ENCODE measurements at regions not wholly inside any gene's neighbourhood (a gene's known extent, or its start where the extent isn't known, plus 50 kb on each side); places are given as distances from the start of the nearest gene placed in this dataset.

DNA sequence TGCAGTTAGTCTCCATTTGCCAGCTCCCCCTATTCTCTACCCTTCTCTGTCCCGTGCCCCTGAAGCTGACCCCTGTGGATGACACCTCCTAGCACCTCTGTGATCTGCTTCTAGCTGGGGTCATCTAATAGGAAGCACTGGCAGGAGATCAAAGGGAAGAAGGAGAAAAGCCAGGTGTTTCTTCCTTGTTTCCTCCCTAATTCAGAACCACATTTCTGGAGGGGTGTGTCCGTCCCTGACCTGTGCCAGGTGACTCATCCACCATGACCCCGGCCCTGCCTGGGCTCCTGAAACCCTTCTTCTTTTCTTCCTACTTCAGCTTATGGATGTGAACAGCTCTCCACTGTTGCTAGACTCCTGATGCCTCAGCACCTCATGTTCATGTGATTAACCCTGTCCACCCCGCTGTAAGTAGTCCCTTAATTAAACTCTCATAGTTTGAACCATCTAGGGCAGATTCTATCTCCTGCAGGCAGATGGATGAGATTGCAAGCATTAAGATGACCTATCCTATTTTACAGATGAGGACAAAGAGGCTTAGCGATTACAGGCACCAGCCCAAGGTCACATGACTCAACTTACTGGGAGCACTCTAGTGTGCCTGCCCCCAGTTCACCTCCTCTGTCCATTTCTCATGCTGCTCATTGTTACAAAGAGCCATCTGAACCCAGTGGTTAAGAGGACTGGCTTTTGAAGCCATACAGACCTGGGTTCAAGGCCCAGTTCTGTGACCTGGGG is 770.5 kb downstream of the MED13L start:
- DNase-seq = no peak

GRCh38 chr12:115504306-115505290 is 772.9 kb downstream of the MED13L start:
- DNase-seq = no peak

GRCh38 chr12:115500872-115501271 is 776.6 kb downstream of the MED13L start:
- no peak for DNase-seq

DNA sequence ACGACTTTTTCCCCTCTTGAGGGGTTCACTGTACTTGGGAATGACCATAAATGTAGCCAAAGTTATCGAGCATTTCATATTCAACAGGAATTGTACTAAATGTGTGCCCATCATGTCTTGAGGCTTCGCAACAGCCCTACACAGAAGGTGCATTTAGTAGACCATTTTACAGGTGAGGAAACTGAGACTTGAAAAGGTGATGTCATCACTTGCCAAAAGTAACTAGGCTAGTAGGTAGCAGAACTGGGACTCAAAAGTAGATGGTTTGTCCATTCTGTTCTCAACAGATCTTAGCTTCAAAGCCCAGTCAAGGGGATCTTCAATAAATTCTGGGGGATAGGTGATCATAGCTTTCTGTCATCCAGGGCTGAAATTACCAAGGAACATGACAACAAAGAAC is 782.2 kb downstream of the MED13L start:
- no peak for DNase-seq

GRCh38 chr12:115492553-115492952 is 784.9 kb downstream of the MED13L start:
- DNase-seq = no peak

DNA sequence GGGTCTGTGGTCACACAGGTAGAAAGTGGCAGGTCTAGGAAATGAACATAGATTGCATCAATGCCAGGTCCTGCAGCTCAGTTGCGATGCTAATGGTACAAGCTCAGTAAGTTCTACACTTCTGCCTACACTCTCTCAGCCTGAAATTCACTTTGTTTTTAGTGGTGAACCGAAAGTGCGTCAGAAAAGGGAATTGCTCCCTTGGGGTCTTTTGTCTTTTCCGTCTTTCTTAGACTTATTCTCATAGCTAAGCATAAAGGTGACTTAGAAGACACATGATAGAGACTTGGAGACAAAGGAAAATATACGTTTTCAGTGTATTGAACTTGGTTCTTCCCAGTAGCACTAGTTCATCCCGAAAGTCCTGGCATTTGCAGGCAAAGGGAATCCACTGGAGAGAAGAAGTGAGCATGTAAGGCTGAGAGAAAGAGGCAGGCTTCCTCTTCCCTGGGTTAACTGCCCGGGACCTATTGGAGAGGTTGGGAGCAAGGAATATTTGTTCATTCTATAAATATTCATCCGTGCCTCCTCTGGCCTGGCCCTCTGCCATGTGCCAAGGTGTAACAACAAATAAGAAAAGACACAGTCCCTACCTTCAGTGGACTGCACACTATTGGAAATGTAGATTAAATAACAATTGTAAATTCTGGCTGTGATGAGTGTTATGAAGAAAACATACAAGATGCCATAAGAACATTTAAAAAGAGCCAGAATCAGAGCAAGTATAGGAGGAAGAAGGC is 785.8 kb downstream of the MED13L start:
- DNase-seq = no peak

GRCh38 chr12:115489253-115489652 is 788.2 kb downstream of the MED13L start:
- no peak for DNase-seq

- DNase-seq = no peak
Measured at GRCh38 chr12:115485967-115486366, 791.5 kb downstream of the MED13L start.

DNA sequence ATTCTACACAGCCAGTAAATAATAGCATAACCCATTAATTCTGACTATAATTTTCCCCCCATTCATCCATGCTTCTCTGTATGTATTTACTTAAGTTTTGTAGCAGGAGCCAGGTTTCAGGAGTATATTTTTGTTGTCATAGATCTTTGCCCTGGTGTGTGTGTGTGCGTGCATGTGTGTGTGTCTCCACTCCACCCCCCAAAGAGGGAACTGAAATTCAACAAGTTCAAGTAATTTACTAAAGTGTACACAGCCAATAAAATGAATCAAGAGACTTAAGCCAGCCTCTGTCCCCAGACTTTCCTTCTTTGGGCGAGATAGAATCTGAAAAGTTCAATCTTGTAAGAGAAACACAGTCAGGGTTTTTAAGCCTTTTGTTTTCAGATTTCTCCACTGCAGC is 792.0 kb downstream of the MED13L start:
- no peak for DNase-seq

- DNase-seq = peak; percentile 16 to 23
Measured at GRCh38 chr12:115482943-115483342, 794.5 kb downstream of the MED13L start.

GRCh38 chr12:115481141-115481540 is 796.4 kb downstream of the MED13L start:
- no peak for DNase-seq

DNA sequence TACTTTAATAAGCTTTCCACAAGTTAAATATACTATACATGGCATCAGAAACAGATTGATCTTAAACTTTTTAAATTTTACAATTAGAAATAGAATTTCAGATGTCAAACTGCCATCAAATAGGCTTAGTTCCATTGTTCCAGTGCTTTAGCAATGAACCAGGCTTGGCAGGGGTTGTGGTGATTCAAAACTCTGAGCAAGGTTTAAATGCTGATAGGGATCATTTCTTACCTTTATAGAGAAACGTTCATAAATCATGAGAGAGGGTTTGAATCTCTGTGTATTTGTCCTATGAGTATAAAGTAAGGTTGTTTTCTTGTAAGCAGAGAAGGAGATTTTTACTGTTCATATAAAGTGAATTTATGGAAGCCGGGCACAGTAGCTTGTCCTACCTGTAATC is 794.5 kb upstream of the TBX3 start:
- DNase-seq = no peak

- DNase-seq = no peak
Measured at GRCh38 chr12:115474539-115475353, 790.8 kb upstream of the TBX3 start.

GRCh38 chr12:115473257-115473956 is 789.4 kb upstream of the TBX3 start:
- no peak for DNase-seq

DNA sequence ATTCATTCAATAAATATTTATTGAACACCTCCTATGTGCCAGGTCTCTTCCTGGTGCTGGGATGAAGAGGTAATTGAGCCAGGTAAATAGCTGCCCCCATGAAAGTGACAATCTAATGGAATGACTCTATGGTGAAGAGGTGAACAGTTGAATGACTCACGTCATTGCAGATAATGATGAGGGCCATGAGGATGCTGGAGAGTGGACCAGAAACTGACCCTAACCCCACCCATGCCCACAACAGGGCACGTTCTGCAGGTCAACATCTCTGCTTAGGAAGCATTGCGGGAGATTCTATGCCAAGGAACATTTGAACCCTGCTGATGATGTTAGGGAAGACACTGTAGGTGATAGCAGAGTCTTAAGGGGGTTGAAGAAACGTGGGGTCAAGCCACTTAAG is 788.9 kb upstream of the TBX3 start:
- DNase-seq = no peak

DNA sequence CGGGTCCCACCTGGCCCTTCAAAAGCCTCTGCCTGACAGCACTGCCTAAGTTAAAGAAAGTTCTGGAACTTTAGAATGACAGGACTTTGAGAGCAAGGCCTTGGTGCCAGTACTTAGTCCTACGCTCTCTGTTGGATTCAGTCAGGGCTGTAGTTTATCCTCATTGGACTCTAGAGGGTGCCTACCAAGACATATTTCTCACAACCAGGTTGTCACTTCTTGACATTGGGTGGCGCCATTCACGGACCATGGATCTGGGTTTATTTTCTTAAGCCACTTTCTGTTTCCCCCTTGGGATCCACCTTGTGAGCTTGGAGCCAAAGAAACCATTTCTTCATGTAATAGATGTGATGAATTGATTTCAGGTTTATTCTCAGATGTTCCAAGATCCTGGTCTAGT is 787.0 kb upstream of the TBX3 start:
- no peak for DNase-seq

DNA sequence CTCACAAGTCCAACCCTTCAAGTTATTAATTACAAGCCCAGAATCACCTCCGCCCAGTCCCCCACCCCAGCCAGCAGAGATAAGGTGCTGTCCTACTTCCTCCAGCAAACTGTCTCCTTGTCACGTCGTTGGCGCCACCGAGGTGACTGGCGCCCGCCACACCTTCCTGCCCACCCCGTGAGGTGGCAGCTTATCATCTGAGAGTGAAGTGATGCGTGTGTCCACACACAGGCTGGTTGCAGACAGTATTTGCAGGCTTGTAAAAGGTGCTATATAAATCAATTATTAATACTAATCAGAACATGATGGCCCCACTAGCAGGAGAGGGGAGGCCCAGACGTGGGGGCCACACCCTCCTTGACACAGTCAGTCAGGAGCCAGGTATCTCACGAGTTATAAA is 786.6 kb upstream of the TBX3 start:
- DNase-seq = no peak

DNA sequence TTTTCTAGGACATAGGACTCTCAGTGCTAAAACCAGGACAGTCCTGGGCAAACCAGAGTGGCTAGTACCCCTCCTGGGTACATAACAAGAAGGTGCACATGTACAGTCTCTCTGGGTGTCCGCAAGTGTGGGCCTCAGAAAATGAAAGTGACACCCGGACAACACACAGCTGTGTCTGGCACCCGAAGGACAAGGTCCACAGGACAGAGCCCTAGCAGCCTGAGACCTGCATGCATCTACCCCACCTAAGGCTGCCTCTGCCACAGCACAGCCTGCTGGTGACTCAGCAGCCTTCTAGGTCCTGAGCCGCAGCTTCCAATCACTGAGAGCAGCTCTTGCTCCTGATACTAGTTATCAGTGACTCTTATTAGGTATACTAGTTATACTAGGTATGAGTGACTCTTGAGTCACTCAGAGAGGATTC is 784.1 kb upstream of the TBX3 start:
- DNase-seq = no peak

DNA sequence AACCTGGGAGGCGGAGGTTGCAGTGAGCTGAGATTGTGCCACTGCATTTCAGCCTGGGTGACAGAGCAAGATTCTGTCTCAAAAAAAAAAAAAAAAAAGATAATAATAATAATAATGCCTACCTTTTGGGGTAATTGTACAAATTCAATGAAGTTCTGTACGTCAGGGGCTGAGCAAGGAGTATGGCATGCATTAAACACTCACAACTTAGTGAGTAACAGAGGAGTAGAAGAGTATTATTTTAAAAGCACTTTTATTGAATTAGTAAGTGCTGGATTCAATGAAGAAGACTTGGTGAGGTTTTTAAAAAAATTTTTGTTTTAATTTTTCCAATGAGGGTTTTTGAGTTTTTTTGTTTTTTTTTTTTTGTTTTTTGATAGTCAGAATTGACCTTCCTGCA is 783.6 kb upstream of the TBX3 start:
- no peak for DNase-seq

GRCh38 chr12:115466076-115466475 is 782.1 kb upstream of the TBX3 start:
- no peak for DNase-seq

GRCh38 chr12:115464661-115465060 is 780.7 kb upstream of the TBX3 start:
- no peak for DNase-seq

Measured in right lung (tissue), 2 donors.